GM06990 (cell line): ENCODE measurements at regions not wholly inside any gene's neighbourhood (a gene's known extent, or its start where the extent isn't known, plus 50 kb on each side); places are given as distances from the start of the nearest gene placed in this dataset.
"Not testable (repeated sequence)": the region's sequence is repeated elsewhere in the genome, so short reads cannot be mapped to it uniquely, and the experiment has no call there.

Experiments used
- DNase-seq: peaks from one replicate; pipeline ENCODE4 v3.0.0-alpha.2; 2011; ENCODE audit not compliant: insufficient read length; ENCODE audit errors: extremely low read depth
- H3K27me3 ChIP-seq: replicated peaks from 2 replicates; pipeline ENCODE4 v1.6.0; 2011; ENCODE audit warnings: low read length; ENCODE audit not compliant: control insufficient read depth, insufficient read depth
- H3K36me3 ChIP-seq: 2 replicates; pipeline ENCODE4 v1.5.1; 2011; ENCODE audit warnings: low read length; ENCODE audit not compliant: control insufficient read depth, insufficient read depth
- H3K4me3 ChIP-seq: replicated peaks from 2 replicates; pipeline ENCODE4 v1.5.1; 2011; ENCODE audit warnings: low read depth, mild to moderate bottlenecking, control low read depth, low read length
- CTCF ChIP-seq: IDR thresholded peaks from 2 replicates; pipeline ENCODE4 v1.5.1; 2011; ENCODE audit warnings: low read length, control low read depth, mild to moderate bottlenecking, inconsistent platforms; ENCODE audit not compliant: insufficient read depth, poor library complexity, severe bottlenecking

GRCh38 chr20:43385914-43386313 lies 71.8 kb upstream of the SRSF6 start:
- Histone ChIP-seq H3K4me3 (no peak overlapping the region), H3K27me3 (no peaks in the 10 kb centered on the region), H3K36me3 (no peaks in the 10 kb centered on the region)
- no peak for TF ChIP-seq CTCF
- DNase-seq: no peak

- Histone ChIP-seq H3K4me3 (no peak overlapping the region), H3K27me3 (no peaks in the 10 kb centered on the region), H3K36me3 (no peaks in the 10 kb centered on the region)
- no peak for DNase-seq
- TF ChIP-seq CTCF: no peak
Observed at GRCh38 chr20:43384101-43384940, 73.4 kb upstream of the SRSF6 start.

GRCh38 chr20:43383026-43383795 lies 74.5 kb upstream of the SRSF6 start:
- no peak for DNase-seq
- H3K36me3 ChIP-seq: no peaks in the 10 kb centered on the region
- no peak for TF ChIP-seq CTCF
- no peaks in the 10 kb centered on the region for H3K27me3 ChIP-seq
- H3K4me3 ChIP-seq: no peak overlapping the region

GRCh38 chr20:43382135-43382534 lies 75.6 kb upstream of the SRSF6 start:
- not testable (repeated sequence) for H3K4me3 ChIP-seq, DNase-seq, H3K27me3 ChIP-seq, H3K36me3 ChIP-seq

- H3K27me3 ChIP-seq: not testable (repeated sequence)
Observed at GRCh38 chr20:43381533-43381932, 76.2 kb upstream of the SRSF6 start.

GRCh38 chr20:43379239-43379917 lies 78.3 kb upstream of the SRSF6 start:
- Histone ChIP-seq H3K27me3 (no peaks in the 10 kb centered on the region), H3K36me3 (no peaks in the 10 kb centered on the region), H3K4me3 (no peak overlapping the region)
- DNase-seq: no peak
- no peak for TF ChIP-seq CTCF

More at GRCh38 chr20:43381533-43381932, 76.2 kb upstream of the SRSF6 start:
- not testable (repeated sequence) for H3K4me3 ChIP-seq, DNase-seq, H3K36me3 ChIP-seq
